HFF-Myc (cell line): ENCODE measurements at regions not wholly inside any gene's neighbourhood (a gene's known extent, or its start where the extent isn't known, plus 50 kb on each side); places are given as distances from the start of the nearest gene placed in this dataset.

ENCODE experiments used
- DNase-seq: peaks from one replicate; pipeline ENCODE4 v3.0.0-alpha.2; 2011; ENCODE audit warnings: low read depth; ENCODE audit errors: extremely low read depth
- H3K4me3 ChIP-seq: replicated peaks from 2 replicates; pipeline ENCODE4 v1.5.1; 2011; ENCODE audit warnings: low read depth, mild to moderate bottlenecking, control low read depth, low read length
- CTCF ChIP-seq: IDR thresholded peaks from 2 replicates; pipeline ENCODE4 v1.5.1; 2012; ENCODE audit warnings: mild to moderate bottlenecking, low read depth, low read length, control low read depth; ENCODE audit errors: missing control alignments

DNA sequence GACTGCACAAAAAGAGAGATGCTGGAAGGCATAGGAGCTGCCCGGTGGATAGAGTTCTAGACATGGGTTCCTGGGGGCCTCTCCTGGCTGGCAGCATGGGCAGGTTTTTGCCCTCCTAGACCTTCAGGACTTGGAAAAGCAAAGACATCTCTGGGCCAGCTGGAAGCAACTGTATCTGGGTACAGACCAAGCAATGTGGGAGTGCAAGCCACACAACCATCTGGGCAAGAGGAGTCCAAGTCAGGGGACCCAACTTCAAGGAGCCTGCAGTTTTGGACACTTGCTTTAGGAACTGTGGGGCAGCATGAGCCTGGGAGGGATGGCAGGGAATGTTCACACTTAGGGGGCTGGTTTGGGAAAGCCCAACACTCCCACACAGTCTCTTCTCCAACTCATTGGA is 323.3 kb downstream of the GADD45G start:
- no peak for TF ChIP-seq CTCF
- DNase-seq, result no peak
- H3K4me3 ChIP-seq, result no peak overlapping the region

DNA sequence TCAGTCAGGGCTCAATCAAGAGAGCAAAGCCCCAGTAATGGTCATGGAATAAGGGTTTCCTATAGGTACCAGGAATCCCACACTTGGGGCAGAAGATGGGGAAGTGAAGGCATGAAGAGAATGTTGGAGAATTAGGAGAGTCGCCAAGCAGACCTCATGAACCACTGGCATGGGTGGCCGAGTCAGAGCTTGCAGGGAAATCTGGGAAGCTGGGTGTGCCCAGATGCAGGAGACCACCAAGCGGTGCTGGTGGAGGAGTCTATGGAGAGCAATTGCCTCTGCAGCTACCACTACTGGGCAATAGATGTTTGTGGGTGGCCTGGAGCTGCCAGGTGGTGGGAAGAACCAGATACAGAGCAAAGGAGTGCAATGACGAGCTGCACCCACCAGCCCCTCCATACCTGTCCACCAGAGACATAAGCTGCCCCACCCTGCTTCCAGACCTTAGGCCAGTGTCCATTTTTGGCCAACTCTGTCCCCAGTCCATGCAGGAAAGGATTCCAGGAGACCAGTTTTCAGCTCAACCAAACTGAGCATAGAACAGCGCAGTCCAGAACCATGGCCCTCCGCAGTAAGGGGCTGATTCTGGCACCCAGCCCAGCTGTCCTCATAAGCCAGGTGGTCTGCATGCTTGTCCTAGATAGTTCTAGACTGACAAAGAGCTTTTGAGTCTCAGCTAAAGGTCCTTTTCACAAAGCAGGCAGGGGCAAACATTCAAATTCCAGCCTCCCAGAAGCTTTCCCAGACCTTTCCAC is 323.9 kb downstream of the GADD45G start:
- no peak for TF ChIP-seq CTCF
- DNase-seq, result no peak
- H3K4me3 ChIP-seq, result no peak overlapping the region

DNA sequence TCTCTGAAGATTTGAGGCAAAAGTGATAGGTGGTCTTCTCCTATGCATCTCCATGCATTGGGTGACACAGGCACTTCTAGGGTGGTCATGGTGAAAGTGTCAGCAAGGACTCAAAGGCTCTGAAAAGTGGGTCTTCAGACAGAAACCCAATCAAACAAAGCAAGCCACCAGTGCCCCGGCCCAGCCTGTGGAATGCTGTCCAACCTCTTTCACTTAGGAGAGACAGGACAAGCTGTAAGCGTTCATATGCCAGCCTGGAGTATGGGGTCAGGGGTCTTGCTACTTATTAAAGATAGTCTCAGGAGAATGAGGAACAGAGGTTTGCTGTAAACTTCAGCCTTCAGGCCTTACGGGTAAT is 324.5 kb downstream of the GADD45G start:
- no peak for TF ChIP-seq CTCF
- no peak overlapping the region for H3K4me3 ChIP-seq
- DNase-seq, result no peak

DNA sequence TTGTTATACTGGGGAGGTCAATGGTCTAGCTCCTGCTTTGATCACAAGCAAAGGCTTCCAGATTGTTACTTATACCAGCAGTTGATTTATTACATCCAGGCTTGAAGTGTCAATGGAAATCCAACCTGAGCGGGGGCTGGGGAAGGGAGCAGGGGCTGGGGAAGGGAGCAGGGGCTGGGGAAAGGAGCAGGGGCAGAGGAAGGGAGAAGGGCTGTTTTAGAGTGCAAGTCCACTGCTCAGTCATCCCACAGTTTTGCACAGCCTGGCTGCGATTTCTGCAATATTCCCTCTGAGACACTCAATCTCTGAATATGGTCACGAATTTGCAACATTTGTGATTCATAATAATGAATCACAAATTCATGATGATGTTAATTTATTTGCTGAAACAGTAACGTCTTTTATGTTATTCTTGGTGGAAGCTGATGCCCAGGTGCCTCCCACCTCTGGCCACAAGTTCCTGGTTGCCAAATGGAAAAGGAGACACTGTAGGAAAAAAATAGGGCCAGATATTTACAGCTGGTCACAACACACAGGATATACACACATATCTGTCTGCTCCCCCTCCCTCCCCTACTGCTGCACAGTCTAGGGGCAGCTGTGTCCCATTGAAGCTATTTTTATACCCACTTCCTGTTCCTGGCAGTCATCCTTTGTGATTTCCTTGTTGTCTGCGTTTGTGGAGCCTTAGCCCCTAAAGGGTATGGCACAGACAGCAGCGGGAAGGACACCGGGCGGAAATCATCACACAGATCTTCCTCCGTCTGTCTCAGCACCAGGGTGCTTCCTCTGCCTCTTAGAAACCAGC is 325.1 kb downstream of the GADD45G start:
- DNase-seq, result peak; percentile 11
- no peak for TF ChIP-seq CTCF
- no peak overlapping the region for H3K4me3 ChIP-seq

DNA sequence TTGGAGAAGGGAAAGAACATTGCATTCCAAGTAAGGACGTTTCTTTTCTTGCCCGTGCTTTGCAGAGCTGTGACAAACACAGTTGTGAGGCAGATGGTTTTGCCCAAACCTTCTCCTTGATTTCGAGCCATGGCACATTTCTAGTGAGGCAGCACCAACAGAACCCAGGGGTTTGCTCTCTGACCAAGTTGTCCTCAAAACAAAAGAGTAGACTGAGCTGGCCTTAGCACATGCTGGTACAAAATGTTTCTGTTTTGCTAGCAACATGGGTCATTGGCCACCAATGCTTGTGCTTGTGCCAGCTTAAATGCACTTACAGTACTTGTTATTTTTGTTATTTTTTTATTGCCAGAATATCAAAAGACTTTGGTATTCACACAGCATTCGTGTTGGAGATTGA is 328.8 kb downstream of the GADD45G start:
- TF ChIP-seq CTCF, result no peak
- no peak overlapping the region for H3K4me3 ChIP-seq
- no peak for DNase-seq

- H3K4me3 ChIP-seq, result no peak overlapping the region
- no peak for DNase-seq
- TF ChIP-seq CTCF, result no peak
These were observed 330.3 kb downstream of the GADD45G start for GRCh38 chr9:89935115-89935514.
